ENCODE measurements at regions not wholly inside any gene's neighbourhood (a gene's known extent, or its start where the extent isn't known, plus 50 kb on each side); places are given as distances from the start of the nearest gene placed in this dataset.

DNA sequence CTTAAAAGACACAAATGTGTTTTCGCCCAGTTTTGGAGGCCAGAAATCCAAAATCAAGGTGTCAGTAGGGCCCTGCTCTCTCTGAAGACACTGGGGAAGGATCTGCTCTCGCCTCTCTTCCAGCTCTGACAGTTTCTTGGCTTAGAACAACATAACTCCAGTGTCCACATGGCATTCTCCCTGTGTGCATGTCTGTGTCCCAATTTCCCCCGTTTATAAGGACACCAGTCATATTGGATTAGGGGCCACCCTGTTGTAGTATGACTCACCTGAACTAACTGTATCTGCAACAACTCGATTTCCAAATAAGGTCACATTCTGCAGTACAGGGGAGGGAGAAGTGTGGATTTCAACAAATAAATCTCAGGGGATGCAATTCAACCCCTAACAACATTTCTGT, 263.2 kb downstream of the SS18 start:
- DNase-seq (ENCODE audit: low spot score) (no peak), ATAC-seq (ENCODE audit: low FRiP score) (peak; percentile 46)
- TF ChIP-seq, protein P1, sequence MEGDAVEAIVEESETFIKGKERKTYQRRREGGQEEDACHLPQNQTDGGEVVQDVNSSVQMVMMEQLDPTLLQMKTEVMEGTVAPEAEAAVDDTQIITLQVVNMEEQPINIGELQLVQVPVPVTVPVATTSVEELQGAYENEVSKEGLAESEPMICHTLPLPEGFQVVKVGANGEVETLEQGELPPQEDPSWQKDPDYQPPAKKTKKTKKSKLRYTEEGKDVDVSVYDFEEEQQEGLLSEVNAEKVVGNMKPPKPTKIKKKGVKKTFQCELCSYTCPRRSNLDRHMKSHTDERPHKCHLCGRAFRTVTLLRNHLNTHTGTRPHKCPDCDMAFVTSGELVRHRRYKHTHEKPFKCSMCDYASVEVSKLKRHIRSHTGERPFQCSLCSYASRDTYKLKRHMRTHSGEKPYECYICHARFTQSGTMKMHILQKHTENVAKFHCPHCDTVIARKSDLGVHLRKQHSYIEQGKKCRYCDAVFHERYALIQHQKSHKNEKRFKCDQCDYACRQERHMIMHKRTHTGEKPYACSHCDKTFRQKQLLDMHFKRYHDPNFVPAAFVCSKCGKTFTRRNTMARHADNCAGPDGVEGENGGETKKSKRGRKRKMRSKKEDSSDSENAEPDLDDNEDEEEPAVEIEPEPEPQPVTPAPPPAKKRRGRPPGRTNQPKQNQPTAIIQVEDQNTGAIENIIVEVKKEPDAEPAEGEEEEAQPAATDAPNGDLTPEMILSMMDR (IDR thresholded peaks at IDR 0.05), result no peak

DNA sequence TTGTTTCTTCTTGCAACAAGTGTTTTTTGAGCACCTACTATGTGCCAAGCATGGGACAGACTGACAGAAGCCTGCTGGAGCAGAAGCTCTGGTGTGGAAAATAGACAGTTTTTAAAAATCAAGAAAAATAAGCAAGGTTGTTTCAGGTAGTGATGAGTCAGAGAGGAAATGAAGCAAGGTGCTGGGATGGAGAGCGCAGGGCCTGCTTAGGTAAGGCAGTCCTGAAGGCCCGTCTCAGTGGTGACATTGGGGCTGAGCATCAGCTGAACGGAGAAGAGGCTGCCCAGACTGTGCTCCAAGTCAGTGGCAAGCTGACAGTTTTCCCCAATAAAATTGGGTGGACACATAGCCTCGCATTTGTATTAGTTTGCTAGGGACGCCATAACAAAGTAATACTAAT, 263.6 kb downstream of the SS18 start:
- peak; percentile 53 for ATAC-seq (ENCODE audit: low FRiP score)
- DNase-seq (ENCODE audit: low spot score), result no peak
- TF ChIP-seq, protein P1 (IDR thresholded peaks at IDR 0.05), result no peak

DNA sequence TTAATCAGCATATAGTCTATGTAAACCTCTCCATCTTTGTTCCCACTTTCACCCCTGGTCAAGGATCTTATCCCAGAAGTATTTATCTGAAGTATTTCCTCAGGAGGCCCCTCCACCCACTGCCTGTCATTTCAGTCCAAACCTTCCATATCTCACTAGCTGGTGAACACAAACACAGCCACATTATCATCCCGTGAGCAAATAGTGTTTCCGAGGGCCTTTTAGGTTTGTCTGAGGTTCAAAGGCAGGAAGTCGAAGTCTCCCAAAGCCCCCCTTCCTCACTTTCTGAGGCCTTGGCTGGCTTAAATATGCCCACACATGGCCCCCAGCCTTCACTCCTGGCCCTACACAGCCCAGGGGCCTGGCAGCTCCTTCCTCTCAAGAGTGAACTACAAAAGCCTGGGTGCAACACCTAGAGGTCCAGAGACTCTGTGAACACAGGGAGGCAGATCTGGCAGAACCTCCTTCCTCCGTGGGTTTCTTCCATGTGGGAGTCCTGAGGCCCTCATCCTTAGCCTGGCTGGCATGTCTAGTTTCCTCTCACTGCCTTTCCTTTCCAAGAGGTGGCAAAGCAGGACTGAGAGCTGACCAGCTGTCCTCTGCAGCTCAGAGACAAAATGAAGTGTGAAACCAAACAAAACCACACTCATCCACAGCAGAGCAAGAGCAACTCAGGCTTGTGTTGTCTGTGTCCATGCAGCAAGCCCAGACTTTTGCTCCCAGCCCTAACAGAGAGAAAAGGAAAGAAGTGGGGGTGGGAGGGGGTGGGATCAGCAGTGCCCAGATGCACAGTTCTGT, 264.2 kb downstream of the SS18 start:
- TF ChIP-seq, protein P1 (IDR thresholded peaks at IDR 0.05), result no peak

DNA sequence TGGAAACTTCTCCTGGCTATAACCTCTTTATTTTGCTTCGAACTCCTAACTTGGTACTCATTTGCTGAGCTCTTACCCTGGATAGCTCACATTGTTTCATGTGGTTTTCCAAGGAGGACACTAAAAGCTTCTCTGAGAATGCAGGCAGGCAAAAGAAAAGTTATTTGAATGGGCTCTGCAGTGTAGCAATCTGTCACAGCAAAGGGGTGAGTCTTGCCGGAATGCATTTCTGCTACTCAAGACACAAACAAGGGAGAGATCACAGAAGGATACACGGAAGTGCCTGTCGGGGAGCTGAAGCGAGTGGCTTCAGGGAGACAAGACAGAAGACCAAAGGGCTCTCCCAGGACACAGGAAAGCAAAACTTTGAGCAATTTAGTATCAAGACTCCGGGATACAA, 265.4 kb downstream of the SS18 start:
- ATAC-seq (ENCODE audit: low FRiP score) (no peak), DNase-seq (ENCODE audit: low spot score) (no peak)
- TF ChIP-seq, protein P1 (IDR thresholded peaks at IDR 0.05), result no peak

More for the DNA sequence above, 264.2 kb downstream of the SS18 start:
- ATAC-seq (ENCODE audit: low FRiP score), result no peak
- no peak for DNase-seq (ENCODE audit: low spot score)

DNA sequence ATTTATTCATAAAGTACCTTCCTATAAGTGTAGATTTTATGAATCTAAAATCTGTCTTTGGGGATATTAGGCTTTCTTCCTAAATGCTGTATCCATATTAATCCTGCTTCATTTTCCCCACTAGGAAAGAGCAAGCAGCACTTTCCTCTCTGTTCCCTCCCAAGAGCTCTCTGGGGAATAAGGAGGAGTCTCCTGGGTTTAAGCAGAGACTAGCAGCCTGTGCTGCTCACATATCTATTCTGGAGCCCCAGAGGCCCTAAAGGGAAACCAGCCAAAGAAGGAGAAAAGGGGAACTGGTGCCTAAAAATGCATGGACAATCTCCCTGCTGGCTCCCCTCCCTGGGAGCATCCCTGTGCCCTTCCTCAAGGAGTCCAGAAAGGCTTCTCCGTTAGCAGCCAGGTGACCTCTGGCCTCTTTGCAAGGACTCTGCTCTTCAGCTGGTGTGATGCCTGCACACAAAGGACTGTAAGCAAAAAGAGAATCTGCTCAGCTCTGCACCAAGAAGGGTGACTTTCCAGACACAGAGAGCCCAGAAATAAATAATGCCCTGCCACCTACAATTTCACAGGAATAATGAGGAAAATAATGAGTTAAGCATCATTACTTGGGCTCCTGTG, 270.6 kb downstream of the SS18 start:
- TF ChIP-seq, protein P1 (IDR thresholded peaks at IDR 0.05), result no peak
- DNase-seq (ENCODE audit: low spot score), result no peak

DNA sequence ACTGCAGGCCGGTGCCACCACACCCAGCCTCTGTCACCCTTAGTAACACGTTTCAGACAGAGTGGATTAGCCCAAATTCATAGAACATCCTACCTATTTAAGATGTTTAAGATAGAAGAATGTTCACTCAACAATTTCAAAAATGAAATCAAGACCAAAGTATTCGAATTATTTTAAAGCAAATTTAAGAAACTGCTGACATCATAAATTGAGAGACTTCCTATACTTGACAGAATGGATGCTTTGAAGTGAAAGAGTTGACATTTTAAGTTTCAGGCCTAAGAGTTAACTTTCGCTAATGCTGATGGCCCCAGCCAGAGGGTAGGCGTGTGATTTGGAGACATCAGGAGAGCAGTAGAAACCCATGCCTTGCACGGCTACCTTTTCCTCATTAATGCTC, 271.9 kb downstream of the SS18 start:
- TF ChIP-seq, protein P1 (IDR thresholded peaks at IDR 0.05), result no peak
- no peak for DNase-seq (ENCODE audit: low spot score)
- no peak for ATAC-seq (ENCODE audit: low FRiP score)

More for the DNA sequence above, 270.6 kb downstream of the SS18 start:
- no peak for ATAC-seq (ENCODE audit: low FRiP score)

Data from omental fat pad (tissue), 3 donors.